ENCODE measurements at regions not wholly inside any gene's neighbourhood (a gene's known extent, or its start where the extent isn't known, plus 50 kb on each side); places are given as distances from the start of the nearest gene placed in this dataset.

DNA sequence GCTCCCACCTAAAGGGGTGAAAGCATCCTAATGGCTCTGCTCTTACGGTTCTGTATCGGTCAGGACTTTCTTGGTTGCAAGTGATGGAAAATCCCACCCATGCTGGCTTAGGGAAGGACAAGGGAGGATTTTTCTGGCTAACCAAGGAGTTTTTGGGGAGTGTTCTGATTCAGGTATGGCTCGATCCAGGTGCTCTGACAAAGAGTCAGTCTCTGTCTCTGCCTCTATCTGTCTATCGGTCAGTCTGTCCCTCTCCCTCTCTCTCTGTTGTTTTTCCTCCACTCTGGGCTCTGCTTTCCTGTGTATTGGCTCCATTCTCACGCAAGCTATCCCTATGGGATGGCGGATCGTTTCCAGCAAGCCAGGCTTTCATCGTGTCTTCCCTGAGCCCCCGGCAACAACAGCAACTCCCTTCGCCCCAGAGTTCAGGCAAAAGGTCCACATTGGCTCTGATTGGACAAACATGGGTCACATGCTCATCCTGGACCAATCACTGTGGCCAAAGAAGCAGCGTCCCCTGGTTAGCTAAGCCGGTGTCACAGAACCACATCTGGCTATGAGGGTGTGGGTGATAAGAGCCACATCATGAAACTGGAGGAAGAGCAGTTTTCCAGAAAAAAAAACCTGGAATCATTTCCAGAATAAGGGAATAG lies 160.3 kb downstream of the BMP7 start:
- POLR2A ChIA-PET, result no interaction called here
- ATAC-seq (peak; percentile 88), DNase-seq (ENCODE audit: low read depth, low spot score) (peak; percentile 22)
- no peak overlapping the region for H3K4me2 ChIP-seq (ENCODE audit: low read length)
- BruUV-seq (replicated peaks), result no TSS peak
- no peaks in the 10 kb centered on the region for H3K36me3 ChIP-seq (ENCODE audit: control insufficient read depth in 1 of 2, insufficient read depth in 2 of 2, low read length in 2 of 2)
- intact Hi-C loops (cut with micrococcal nuclease), result no loop called here
- no peaks in the 10 kb centered on the region for H4K20me1 ChIP-seq (ENCODE audit: insufficient read depth)
- no peak overlapping the region for H3K27ac ChIP-seq (ENCODE audit: low read depth, low read length)
- H3K79me2 ChIP-seq (ENCODE audit: insufficient read depth, low read length), result no peaks in the 10 kb centered on the region
- no peaks in the 10 kb centered on the region for H3K9me2 ChIP-seq (ENCODE audit: insufficient read depth)
- H3K4me1 ChIP-seq (ENCODE audit: control insufficient read depth in 1 of 2, insufficient read depth in 2 of 2, low read length in 2 of 2), result peaks cover 0 to 6% of the 10 kb centered on the region in 2 experiments; a peak in 1 of 4 replicates
- H3K27me3 ChIP-seq (ENCODE audit: insufficient read depth, low read length), result no peaks in the 10 kb centered on the region
- H2AFZ ChIP-seq (ENCODE audit: low read depth, low read length, poor library complexity, severe bottlenecking), result peak overlapping the region; percentile 61
- H3K9me3 ChIP-seq (ENCODE audit: control insufficient read depth in 1 of 2, insufficient read depth in 1 of 2, low read depth in 1 of 2, low read length in 2 of 2), result no peaks in the 10 kb centered on the region
- CTCF ChIA-PET, result no interaction called here
- no peak for TF ChIP-seq POLR2AphosphoS5 (IDR thresholded peaks at IDR 0.05; ENCODE audit: low read depth, low read length)
- TF ChIP-seq ZBTB33 (IDR thresholded peaks at IDR 0.05; ENCODE audit: extremely low read depth, insufficient replicate concordance, low read length), result no peak
- TF ChIP-seq, protein P1, sequence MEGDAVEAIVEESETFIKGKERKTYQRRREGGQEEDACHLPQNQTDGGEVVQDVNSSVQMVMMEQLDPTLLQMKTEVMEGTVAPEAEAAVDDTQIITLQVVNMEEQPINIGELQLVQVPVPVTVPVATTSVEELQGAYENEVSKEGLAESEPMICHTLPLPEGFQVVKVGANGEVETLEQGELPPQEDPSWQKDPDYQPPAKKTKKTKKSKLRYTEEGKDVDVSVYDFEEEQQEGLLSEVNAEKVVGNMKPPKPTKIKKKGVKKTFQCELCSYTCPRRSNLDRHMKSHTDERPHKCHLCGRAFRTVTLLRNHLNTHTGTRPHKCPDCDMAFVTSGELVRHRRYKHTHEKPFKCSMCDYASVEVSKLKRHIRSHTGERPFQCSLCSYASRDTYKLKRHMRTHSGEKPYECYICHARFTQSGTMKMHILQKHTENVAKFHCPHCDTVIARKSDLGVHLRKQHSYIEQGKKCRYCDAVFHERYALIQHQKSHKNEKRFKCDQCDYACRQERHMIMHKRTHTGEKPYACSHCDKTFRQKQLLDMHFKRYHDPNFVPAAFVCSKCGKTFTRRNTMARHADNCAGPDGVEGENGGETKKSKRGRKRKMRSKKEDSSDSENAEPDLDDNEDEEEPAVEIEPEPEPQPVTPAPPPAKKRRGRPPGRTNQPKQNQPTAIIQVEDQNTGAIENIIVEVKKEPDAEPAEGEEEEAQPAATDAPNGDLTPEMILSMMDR (IDR thresholded peaks at IDR 0.05 in 2 of 3, conservative IDR thresholded peaks at IDR 0.05 in 1 of 3; ENCODE audit: borderline replicate concordance in 1 of 3, insufficient read depth in 1 of 3, low read depth in 2 of 3, low read length in 2 of 3), result no peak
- TF ChIP-seq SIN3A (IDR thresholded peaks at IDR 0.05; ENCODE audit: low read depth), result no peak
- TF ChIP-seq EZH2 (IDR thresholded peaks at IDR 0.05), result no peak
- TF ChIP-seq SP1 (IDR thresholded peaks at IDR 0.05; ENCODE audit: low read depth), result no peak; the same call in 1 of the 2 replicates
- no peak for TF ChIP-seq ELF1 (IDR thresholded peaks at IDR 0.05; ENCODE audit: borderline replicate concordance, low read depth)
- no peak for TF ChIP-seq POLR2A (IDR thresholded peaks at IDR 0.05; ENCODE audit: borderline replicate concordance, extremely low read depth, insufficient read depth, insufficient read length)
- TF ChIP-seq, protein P2, sequence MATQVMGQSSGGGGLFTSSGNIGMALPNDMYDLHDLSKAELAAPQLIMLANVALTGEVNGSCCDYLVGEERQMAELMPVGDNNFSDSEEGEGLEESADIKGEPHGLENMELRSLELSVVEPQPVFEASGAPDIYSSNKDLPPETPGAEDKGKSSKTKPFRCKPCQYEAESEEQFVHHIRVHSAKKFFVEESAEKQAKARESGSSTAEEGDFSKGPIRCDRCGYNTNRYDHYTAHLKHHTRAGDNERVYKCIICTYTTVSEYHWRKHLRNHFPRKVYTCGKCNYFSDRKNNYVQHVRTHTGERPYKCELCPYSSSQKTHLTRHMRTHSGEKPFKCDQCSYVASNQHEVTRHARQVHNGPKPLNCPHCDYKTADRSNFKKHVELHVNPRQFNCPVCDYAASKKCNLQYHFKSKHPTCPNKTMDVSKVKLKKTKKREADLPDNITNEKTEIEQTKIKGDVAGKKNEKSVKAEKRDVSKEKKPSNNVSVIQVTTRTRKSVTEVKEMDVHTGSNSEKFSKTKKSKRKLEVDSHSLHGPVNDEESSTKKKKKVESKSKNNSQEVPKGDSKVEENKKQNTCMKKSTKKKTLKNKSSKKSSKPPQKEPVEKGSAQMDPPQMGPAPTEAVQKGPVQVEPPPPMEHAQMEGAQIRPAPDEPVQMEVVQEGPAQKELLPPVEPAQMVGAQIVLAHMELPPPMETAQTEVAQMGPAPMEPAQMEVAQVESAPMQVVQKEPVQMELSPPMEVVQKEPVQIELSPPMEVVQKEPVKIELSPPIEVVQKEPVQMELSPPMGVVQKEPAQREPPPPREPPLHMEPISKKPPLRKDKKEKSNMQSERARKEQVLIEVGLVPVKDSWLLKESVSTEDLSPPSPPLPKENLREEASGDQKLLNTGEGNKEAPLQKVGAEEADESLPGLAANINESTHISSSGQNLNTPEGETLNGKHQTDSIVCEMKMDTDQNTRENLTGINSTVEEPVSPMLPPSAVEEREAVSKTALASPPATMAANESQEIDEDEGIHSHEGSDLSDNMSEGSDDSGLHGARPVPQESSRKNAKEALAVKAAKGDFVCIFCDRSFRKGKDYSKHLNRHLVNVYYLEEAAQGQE (IDR thresholded peaks at IDR 0.05; ENCODE audit: low read depth), result no peak
- no peak for TF ChIP-seq ZFX (IDR thresholded peaks at IDR 0.05)
- no peak for TF ChIP-seq CEBPB (IDR thresholded peaks at IDR 0.05; ENCODE audit: low read depth)
- no peak for TF ChIP-seq ZNF274 (IDR thresholded peaks at IDR 0.05; ENCODE audit: low read depth, low read length)
- TF ChIP-seq EGR1 (IDR thresholded peaks at IDR 0.05; ENCODE audit: low read depth), result no peak
- no peak for TF ChIP-seq CBX3 (IDR thresholded peaks at IDR 0.05; ENCODE audit: low read depth)
- RAD21 ChIA-PET (ENCODE audit: low non-redundant PET in 1 of 2, low total read pairs in 2 of 2, uncharacterized antibody in 2 of 2, unreplicated experiment in 2 of 2), result no interaction called here
- no peak overlapping the region for H3K4me3 ChIP-seq (replicated peaks in 1 of 2; ENCODE audit: low read depth in 1 of 2, low read length in 2 of 2)
- no peak overlapping the region for H3K9ac ChIP-seq (ENCODE audit: low read length)
